ENCODE measurements at regions not wholly inside any gene's neighbourhood (a gene's known extent, or its start where the extent isn't known, plus 50 kb on each side); places are given as distances from the start of the nearest gene placed in this dataset.
"Not testable (repeated sequence)": the region's sequence is repeated elsewhere in the genome, so short reads cannot be mapped to it uniquely, and the experiment has no call there.

DNA sequence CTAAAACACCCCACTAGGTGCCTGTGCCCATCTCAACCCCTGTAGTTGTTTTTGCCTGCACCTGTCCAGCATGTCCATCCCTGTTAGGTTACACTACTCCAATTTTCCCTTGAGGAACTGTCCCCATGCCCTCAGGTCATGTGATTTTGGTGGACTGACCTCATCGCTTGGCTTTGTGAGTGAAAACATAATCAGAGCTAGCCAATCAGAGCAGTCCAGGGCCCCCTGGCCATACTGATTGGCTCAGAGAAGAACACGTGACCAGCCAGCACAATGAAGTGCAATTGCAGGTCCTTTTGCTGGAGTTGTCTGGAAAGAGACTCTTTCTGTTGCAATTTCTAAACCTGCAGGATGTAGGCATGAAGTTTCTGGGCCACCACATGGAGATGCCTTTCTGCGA lies 303.3 kb upstream of the PROX1 start:
- DNase-seq (ENCODE audit: low read depth): no peak

DNA sequence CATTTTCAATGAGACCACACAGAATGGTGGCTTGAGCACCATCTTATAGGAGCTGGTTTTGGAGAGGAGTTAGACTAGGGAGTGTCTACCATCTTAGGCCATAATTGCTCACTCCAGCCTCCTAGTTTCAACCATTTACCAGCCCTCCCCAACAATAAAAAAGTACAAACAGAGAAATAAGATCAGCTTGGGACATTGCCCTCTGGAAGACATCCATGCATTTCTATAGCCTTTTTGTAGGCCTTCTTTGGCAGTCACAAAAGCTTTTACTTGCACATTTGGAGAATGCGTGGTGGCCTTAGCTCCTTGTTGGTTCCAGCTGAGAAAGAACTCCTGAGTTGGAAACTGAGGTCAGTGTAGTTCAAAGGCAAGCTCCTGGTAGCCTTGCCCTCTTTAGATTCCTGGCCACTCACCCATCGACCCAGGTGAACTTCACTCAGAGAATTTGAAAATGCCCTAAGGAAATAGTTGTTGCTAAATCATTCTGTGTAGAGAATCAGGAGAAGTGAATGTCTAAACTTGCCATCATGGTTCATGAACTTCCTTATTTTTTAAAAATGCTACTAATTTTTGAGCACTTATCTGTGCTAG lies 301.7 kb upstream of the PROX1 start:
- DNase-seq (ENCODE audit: low read depth): no peak

DNA sequence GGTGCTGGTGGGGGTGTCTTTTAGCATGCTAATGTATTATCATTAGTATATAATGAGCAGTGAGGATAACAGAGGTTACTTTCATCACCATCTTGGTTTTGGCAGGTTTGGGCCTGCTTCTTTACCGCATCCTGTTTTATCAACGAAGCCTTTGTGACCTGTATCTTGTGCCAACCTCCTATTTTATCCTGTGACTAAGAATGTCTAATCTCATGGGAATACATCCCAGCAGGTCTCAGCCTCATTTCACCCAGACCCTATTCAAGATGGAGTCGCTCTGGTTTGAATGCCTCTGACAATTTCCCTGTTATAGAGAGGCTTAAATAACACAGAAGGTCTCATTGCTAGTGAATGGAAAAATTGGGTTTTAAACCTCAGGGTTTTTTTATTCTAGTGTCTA lies 300.8 kb upstream of the PROX1 start:
- DNase-seq (ENCODE audit: low read depth): no peak

DNA sequence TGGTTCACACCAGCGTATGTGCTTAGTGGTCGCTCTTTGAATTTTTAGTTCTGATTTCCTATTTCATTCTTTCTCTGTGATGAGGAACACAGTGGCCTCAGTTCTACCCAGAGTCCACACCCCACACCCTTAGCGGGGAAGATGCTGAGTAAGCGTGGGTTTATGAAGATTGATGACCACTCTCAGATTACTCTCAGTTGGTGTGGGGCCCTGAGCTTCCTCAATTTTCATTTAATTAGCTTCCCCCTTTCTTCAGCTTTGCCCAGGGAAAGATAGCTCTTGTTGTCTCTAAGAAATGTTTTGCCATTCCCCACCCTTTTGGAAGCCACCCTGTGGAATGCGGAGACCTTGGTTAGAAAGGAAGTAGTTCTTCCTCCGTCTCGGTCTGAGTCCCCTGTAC lies 299.9 kb upstream of the PROX1 start:
- DNase-seq (ENCODE audit: low read depth): no peak

DNA sequence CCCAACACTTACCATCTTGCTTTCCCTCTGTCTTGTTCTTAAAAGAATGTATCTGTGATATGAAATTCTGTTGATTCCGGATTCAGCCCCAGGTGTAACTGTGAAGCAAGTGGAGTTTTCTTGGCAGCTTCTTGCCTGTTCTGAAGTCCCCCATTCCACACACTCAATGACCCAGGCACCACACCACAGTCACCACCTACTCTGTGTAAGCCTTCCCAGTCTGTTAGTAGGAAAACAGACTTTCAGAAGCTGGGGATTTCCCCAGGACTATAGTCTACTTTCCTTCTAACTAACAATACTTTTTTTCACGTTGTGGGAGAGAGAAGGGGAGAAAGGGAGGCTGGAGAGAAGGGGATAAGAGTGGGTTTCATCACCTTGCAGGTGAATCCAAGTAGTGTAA lies 299.1 kb upstream of the PROX1 start:
- DNase-seq (ENCODE audit: low read depth): no peak

DNA sequence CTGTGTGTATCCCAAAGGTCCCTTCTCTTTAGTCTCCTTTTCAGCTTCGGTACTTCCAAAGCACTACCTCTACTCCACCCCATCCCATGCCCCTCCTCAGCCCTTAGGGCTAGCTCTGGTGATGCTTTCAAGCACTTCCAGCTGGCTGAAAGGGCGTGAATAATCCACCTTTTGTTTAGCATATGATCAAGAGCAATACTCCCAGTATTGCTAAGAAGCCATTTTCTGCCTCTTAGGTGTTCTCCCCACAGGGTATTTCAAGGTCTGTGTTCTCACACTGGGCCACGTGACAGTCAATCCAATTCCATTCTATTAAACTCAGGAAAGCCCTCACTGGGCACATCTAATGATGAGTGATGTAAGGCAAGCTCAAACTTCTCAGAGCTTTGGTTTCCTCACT lies 298.5 kb upstream of the PROX1 start:
- DNase-seq (ENCODE audit: low read depth): no peak

DNA sequence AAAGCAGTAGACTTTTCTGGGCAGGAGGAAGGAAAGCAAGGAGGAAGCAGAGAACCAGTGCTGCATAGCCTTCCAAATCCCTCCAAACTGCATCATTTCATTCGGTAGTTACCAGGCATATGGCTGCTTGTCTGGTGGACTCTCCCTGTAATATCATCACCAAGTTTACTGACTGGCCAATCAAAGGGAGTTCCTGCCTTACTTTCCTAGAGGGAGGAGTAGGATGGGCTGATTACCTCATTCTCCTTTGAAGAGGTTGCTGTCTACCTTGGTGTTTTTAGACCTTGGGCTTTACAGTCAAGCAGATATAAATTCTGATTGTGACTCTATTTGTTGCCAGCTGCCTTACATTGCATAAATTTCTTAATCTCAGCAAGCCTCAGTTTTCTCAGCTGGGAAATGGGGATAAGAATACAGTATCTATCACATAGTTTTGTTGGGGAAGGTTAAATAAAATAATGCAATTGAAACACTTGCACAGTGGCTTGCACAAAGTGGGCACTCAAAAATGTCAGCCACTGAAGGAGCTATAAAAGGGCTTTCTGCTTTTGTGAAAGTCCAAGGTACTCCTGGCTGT lies 297.3 kb upstream of the PROX1 start:
- no peak for DNase-seq (ENCODE audit: low read depth)

DNA sequence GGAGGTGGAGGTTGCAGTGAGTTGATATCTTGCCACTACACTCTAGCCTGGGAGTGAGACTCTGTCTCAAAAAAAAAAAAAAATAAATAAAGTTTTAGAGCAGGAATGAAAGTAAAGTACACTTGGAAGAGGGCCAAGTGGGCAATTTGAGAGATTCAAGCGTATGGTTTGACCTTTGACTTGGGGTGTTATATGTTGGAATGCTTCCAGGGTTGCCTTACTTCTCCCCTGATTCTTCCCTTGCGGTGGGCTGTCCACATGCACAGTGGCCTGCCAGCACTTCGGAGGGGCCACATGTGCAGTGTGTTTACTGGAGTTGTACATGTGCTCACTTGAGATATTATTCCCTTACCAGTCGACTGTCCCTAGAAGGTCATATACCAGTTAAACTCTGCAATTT lies 295.5 kb upstream of the PROX1 start:
- no peak for DNase-seq (ENCODE audit: low read depth)

DNA sequence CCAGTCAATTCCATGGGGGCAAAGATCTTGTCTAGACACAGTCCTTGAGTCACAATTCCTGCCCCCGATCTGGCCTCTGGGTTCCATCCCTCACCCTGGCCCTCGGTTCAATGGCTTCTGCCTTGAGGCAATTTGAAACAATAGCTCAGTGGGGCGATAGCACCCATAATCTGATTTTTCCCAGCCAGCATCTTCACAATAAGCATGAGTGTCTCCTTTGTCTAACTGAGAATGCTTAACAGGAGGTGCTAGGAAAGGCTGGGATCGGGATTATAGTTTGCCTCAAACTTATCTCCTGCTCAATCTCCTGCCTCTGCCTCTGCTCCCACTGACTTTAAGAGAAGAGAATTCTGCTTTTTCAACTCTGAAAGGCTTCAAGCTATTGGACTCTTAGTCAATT lies 293.9 kb upstream of the PROX1 start:
- DNase-seq (ENCODE audit: low read depth): no peak

DNA sequence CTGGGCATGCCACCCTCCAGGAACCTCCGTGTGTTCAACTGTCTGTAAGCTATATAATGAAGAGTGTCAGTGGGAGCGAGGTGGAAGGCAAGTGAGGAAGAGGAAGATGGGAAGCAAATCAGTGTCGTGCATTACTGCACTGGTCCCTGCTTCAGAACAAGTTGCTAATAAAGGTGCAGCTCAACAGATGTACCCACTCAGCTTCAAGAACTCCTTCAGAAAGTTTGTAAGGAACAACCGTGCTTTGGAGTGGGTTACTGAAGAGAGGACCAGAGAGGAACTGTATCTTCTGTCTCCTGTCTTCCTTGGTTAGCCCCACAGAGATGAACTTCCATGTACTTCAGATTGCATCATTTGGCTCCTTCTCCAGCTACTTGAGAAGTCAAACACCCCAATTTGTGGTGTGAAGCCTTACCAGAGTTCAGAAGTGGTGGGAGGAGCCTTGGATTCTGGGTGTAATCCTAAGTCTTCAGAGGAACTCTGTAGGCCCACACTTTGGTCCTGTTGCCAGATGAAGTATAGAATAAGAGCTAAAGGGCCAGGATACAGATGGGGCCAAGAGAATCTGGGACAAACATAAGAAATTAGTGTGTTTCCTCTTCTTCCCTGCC lies 290.5 kb upstream of the PROX1 start:
- DNase-seq (ENCODE audit: low read depth): no peak

DNA sequence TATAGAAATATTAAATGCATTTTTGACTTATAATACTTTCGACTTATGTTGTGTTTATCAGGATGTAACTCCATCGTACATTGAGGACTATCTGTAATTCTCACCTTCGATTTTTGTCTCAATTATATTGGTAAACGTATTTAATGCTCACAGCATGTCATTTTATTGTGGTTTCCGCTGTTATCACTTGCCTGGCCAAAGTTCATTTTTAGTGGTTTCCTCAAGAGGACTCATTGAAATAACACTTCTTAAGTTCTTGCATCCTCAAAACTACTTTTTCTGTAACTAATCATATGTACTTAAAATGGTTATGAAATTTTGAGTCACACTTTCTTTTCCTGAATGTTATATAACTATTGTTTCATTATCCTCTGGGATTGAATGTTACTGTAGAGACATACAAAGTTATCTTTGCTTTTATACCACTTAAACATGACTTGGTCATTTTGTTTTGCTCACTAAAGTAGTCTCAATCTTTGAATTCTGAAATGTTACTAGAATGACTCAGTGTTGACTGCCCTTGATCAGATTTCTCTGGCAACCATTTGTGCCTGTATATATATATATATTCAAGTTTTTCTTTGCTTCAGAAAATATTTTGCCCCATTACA lies 289.6 kb upstream of the PROX1 start:
- DNase-seq (ENCODE audit: low read depth): no peak

DNA sequence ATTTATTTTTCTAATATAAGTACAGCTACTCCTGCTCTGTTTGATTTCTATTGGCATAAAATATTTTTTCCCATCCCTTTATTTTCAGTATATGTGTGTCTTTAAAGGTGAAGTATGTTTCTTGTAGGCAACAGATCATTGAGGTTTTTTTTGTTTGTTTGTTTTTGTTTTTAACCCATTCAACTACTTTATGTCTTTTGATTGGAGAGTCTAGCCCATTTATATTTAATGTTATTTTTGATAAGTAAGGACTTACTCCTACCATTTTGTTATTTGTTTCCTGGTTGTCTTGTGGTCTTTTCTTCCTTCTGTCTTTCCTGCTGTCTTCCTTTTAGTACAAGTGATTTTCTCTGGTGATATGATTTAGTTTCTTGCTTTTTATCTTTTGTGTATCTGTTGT lies 285.1 kb upstream of the PROX1 start:
- no peak for DNase-seq (ENCODE audit: low read depth)

DNA sequence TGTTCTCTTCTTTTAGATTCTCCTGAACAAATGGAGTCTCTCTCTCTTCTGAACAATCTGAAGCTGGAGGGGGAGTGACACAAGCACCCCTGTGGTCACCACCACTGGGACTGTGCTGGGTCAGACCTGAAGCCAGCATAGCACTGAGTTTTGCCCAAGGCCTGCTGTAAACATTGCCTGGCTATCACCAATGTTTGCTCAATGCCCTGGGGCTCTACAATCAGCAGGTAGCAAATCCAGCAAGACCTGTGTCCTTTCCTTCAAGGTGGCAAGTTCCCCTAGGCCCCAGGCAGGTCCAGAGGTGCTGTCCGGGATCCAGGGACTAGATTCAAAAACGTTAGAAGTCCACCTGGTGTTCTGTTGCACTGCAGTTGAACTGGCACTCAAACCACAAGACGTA lies 282.8 kb upstream of the PROX1 start:
- no peak for DNase-seq (ENCODE audit: low read depth)

DNA sequence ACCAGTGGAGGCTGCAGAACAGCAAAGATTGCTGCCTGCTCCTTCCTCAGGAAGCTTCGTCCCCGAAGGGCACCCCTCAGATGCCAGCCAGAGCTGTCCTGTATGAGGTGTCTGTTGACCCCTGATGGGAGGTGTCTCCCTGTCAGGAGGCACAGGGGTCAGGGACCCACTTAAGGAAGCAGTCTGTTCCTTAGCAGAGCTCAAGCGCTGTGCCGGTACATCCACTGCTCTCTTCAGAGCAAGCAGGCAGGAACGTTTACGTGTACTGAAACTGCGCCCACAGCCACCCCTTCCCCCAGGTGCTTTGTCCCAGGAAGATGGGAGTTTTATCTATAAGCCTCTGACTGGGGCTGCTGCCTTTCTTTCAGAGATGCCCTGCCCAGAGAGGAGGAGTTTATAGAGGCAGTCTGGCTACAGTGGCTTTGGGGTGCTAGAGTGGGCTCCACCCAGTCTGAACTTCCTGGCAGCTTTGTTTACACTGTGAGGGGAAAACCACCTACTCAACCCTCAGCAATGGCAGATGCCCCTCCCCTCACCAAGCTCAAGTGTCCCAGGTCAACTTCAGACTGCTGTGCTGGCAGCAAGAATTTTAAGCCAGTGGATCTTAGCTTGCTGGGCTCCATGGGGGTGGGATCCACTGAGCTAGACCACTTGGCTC lies 275.8 kb upstream of the PROX1 start:
- not testable (repeated sequence) for DNase-seq (ENCODE audit: low read depth)

DNA sequence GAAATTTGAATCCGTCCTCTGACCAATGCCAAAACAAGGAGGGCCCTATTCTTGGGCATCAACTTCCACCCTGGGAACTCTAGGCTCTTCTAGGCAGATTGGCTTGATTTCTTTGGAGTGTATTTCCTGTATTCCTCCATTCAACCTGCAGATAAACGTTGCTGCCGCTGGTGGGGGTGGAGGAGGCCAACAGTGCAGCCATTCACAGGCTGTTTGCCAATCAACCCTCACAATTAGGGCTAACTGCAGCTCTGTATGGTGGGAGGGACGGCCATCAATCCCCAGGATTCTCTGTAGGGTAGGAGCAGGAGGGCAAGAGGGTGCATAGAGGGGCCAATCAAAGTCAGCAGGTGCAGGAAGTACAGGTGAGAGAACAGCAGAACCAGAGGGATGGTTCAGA lies 273.1 kb upstream of the PROX1 start:
- no peak for DNase-seq (ENCODE audit: low read depth)

DNA sequence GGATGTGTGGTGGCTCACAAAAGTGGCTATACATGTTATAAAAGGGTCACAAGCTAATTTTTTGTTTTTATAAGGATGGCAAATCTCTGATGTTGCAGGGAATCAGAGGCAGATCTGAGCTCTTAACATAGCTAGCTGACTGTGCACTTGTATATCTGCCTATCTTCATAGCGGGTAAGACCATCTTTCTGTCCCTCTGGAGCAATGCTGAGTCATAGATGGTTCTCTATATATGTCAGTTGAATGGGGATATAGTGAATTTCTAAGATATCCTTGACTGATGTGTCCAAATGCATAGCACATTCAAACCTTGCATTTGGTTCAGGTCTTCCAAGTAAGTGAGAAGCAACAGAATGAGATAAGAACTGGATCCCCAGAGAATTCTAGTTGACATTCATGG lies 272.6 kb upstream of the PROX1 start:
- no peak for DNase-seq (ENCODE audit: low read depth)

DNA sequence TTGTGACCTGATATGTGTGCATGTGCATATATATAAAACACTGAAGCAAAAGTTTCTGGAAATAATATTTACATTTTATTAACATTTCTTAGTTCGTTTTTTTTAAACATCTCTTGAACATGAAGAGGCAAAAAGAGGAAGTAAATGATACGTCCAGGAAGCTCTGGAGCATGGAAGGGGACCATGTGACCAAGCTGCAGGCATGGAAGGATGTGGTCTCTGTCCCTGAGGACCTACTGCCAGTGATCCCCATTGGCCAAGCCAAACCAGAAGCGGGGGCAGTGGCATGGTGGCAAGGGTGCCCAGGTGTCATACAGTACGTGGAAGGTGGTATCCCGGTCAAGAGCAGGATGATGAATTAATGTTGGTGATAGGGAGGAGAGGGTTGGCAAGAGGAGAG lies 268.3 kb upstream of the PROX1 start:
- no peak for DNase-seq (ENCODE audit: low read depth)

DNA sequence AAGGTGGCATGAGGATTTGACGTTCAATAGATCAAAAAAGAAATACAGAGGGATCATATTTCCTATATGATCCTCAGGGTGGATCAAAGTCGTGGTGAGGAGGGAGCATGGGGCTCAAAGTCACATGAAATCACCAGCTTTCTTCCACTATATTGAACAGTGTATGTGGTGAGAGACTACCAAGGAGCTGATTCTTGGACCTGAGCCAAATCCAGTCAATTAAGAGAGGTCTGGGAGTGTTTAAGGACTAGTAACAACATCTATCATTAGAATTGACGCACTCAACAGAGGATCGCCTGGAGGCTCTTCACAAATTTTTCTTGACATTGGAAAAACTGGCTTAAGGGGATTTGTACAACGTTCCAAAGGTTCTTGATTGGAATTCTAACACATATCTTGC lies 267.7 kb upstream of the PROX1 start:
- no peak for DNase-seq (ENCODE audit: low read depth)

DNA sequence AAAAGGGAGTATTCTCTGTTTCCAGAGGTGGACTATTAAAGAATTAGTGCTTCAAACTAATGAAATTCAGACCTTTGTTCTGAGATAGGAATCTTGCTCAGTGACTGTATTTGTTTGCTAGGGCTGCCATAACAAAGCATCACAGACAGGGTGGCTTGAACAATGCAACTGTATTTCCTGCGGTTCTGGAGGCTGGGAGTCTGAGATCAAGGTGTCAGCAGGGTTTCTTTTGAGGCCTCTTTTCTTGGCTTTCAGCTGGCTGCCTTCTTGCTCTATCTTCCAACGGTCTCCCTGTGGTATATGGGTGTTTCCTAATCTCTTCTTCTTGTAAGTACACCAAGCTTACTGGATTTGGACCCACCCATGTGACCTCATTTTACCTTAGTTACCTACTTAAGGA lies 264.6 kb upstream of the PROX1 start:
- no peak for DNase-seq (ENCODE audit: low read depth)

DNA sequence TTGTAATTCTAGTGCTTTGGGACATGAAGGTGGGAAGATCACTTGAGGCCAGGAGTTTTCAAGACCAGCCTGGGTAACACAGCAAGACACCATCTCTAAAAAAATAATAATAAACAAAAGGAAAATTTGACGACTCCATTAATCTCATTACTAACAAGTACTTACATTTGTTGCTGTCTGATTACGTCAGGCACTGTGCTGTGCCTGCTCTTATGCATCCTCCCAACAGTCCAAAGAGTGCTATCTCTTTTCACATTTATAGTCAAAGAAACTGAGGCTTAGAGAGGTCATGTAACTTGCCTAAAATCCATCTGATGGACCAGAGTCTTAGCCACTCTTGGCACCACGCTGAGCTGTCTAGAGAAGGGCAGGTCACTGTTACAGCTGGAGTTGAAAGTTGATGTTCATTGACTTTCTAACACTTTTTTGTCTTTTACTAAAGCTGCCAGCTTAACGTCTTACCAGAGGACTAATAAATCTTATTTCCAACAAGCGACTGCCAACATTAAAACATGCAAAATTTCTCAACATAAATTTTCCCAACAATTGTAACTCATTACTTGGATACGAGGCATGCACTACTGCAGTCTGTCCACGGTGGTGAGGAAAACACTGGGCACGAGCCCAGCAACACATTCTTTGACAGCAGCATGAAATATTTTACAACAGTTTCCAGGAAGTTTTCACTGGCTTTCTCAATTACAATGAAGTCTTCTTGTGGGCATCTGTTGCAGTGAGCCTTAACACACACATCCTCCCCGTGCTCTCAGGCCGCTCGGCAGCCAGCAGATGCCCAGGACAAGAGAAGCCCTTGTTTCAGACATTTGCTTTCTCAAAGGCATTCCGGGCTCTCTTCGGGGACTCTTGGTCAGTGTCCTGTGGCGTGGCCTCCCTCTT lies 262.9 kb upstream of the PROX1 start:
- no peak for DNase-seq (ENCODE audit: low read depth)

DNA sequence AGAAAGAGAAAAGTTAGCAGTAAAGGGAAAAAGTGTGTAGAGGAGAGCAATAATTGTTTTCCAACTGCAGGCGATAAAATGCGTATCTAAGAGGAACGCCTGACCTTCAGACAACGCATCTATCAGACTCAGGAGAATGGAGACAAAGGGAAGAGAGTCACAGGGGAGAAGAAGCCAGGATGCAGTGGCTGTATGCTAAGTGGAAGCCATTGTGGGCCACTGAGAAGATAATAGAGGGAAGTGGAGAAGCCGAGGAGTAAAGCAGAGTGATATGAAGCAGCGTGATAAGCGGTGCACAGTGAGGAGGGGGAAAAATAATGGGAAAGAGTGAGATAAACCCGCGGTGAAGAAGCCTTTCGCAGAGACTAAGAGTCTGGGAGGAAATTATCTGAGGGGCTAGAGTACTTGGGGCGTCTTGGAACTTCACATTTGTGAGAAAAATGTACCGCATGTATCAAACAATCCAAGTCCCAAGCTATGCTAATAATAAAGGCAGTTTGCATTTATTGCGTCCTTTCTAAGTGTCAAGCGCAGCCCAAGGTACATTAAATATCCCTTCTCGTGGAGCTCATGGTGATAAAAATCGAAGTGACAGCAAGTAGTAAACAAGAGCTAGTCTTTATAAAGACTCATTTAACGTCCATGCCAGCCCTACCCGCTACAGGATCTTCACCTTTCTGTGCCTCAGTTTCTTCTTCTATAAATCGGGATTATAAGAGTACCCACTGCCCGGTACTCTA lies 259.8 kb upstream of the PROX1 start:
- DNase-seq (ENCODE audit: low read depth): no peak
